Activated CD4-positive, alpha-beta T cell treated with anti-CD3 and anti-CD28 coated beads, Interleukin-2, amount 50 U/mL, for 48 hours (primary cell): ENCODE measurements at regions not wholly inside any gene's neighbourhood (a gene's known extent, or its start where the extent isn't known, plus 50 kb on each side); places are given as distances from the start of the nearest gene placed in this dataset.
"Not testable (repeated sequence)": the region's sequence is repeated elsewhere in the genome, so short reads cannot be mapped to it uniquely, and the experiment has no call there.

Experiments
- DNase-seq, 2 experiments: peaks; one replicate each; pipeline ENCODE4 v3.0.0-alpha.2; 2020

GRCh38 chr11:130551388-130551787 lies 102.9 kb downstream of the ADAMTS15 start:
- no peak for DNase-seq

DNA sequence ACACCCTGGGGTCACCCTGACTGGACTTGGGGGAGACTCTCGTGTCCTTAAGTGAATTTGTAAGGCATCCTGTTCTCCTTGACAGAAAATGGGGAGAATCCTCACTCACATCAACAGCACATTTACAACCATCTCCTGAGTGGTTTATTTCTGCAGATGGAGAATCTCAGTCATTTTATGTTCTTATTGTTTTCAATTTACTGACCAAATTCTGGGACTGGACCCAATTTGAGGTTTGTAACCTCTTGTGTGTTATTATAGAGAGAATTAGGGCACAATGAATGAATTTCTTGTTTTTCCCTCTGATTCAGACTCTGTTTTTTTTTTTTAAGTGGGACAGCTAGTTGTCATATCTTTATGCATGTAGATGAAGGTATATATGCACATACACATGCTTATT lies 104.9 kb downstream of the ADAMTS15 start:
- DNase-seq: no peak

DNA sequence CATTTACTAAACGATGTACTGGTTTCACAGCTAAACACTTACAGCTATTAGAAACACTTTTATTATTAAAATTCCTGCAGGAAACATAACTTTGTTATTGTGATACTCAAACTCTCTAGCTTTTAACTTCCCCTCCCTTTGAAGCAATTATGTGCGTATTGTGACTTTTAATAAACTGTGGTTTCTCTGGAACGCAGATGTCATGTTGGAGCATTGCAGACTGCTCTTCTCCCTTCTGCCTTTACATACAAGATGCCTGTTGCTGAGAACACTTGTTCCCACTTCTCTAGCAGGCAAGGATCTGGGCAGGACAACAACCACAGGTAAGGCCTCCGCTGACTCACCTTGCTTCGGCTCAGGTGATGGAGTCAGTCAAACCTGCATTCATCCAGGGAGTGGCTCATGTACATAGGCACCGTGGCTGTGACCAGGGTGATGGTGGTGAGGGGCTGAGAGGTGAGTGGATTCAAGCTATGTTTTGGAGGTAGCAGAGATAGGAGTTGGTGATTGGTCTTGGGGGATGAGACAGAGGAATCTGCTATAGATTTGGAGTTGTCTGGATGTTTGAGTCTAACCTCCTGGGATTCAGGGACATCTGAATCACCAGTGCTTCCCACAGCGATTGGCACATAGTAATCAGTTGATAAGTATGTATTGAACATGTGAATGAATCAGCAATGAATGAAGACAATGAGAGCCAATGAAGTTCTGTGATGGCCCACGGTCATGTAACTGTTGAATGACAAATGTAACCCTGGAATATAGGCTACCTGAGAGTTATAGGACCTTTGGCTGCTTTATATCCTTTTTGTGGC lies 106.0 kb downstream of the ADAMTS15 start:
- DNase-seq: no peak

GRCh38 chr11:130555251-130555841 lies 106.9 kb downstream of the ADAMTS15 start:
- no peak for DNase-seq

DNA sequence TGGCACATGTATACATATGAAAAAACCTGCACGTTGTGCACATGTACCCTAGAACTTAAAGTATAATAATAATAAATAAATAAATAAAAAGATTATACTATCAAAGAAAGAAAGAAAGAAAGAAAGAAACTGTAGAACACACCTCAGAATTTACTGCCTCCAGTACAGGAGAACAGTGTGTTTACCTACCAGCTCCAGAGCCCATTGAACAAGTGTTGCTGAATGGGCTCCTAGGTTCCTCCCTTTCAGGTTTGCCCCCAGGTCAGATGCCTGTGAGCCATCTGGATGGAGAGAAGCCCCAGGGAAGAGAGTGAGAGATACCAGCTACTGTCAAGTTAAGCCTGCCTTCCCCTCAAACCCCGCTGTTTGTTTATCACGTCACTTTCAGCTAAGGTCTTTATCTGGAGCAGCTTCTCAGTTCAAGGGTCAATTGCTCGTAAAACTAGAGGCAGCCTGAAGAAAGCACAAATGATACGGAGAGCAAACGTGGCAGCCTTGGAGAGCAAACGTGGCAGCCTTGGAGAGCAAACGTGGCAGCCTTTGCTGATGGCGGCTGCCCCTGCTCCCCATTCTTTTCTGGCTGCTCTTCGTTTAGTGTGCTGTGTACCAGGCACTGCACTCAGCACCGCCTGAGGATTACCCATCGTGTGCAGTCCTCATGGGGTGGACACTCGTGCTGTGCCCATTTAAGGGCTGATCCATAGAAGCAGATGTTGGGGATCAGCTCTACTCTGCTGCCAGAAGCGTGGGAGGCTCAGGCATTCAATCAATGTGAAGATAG lies 111.7 kb downstream of the ADAMTS15 start:
- no peak for DNase-seq

DNA sequence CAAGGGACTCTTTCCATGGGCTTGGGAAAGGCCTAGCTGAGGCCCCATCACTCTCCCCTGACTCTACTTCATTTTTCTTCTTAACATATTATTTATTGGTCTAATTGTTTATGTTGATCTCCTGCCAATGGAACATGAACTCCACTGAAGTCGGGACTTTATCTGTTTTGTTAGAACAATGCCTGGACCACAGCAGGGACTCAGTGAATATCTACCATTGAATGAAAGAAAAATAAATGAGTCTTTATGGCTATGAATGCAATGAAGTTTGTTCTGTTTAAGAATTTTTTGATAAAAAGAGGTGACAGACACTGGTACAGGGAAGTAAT lies 112.3 kb downstream of the ADAMTS15 start:
- no peak for DNase-seq

DNA sequence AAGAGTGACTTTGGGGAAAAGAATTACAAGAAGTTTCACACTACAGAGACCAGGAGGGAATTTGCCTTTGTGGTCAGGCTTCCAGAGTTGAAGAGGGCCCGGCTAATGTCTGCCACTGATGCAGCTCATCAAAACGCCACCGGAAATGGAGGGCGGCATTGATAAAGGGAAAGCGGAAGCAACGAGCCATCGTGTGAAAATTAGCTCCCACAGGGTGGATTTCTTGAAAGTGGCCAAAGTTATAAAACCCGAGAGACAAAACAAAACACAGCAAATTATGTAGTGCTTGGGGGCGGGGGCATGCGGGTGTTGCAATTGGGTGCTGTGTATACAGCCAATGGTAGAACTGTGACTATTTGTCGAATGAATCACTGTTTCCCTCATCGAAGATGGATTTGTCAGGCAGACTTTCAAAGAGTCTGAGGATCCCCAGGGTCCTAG lies 113.0 kb downstream of the ADAMTS15 start:
- no peak for DNase-seq

- no peak for DNase-seq
Observed at GRCh38 chr11:130562549-130562948, 114.1 kb downstream of the ADAMTS15 start.

GRCh38 chr11:130566360-130566759 lies 117.9 kb downstream of the ADAMTS15 start:
- not testable (repeated sequence) for DNase-seq

DNA sequence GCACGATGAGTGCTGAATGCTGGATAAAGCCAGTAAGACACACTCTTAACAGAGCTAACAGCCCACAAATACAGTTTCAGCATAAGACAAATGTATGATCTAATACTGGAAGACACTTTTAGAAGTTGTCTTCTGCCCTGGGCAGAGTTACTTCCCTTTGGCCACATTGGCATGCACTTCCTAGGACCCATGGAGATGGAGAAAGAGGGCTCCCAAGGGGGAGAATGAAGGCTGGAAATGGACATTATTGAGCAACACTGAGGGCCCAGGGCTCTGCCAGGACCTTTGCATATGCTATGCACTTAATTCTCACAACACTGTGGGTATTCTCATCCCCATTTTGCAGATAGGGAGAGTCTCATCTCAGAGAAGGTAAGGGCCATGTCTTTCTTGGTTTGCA lies 123.1 kb downstream of the ADAMTS15 start:
- DNase-seq: no peak

DNA sequence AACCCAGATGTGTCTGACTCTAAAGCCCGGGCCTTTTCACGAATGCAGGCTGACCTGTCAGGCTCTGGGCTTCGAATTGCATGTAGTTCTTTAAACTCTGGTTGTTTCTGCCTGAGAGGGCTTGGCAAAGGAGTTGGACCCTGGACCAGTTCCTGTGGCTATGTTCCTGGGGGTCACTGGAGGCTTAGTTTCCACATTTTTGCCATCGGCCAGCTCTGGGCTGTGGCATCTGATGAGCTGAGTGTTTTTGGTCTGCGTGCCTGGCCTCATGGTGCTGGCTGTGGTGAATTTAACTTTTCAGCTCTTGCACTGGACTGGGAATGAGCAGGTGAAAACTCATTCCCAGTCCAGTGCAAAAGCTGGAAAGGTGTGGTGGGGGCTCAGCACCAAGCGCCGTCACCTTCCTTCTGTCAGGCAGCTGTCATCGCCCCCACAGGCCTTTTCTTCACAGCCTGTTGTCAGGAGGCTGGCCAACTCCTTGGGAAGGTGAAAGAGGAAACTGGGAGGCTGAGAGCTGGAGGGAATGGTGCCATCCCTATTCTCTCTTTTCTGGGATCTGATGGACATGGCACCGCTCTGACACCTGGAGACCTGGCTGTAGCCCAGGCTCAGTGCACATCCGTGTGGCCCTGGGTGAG lies 123.6 kb downstream of the ADAMTS15 start:
- DNase-seq: no peak

- no peak for DNase-seq
Observed at GRCh38 chr11:130573767-130574166, 125.3 kb downstream of the ADAMTS15 start.

DNA sequence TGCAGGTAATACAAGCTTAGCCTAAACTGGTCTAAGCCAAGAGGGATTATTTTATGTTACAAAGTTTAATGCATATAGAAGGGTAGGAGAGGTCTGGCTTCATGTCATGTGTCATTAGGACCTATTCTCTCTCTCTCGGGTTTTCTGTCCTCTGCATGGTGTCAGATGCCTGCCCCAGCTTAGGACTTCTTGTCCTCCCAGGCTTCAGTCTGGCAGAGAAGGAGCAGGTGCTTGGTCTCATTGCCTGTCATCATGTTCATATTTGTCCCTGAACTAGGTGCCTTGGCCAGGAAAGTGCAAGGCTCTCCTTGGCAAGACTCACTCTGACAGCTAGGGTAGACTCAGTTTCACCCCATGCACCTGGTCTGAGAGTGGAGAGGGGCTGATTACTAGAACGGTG lies 126.3 kb downstream of the ADAMTS15 start:
- no peak for DNase-seq

DNA sequence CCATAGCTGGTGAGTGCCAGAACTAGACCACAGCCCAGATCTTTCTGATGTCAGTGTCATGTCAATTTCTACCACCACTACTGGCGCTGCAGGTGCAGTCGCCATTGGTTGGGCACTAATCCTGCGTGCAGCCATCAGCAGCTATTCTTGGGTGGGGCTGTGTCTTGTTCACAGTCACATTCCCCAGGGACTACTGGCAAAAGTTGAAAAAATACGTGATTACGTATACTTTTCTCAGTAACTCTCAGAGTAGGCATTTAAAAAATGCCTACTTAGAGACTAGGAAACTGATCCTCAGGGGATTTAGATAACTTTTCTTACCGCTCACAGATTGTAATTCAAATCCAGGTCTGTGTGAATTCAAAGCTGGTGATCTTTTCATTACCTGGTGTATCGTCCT lies 127.7 kb downstream of the ADAMTS15 start:
- DNase-seq: no peak

- DNase-seq: no peak
Observed at GRCh38 chr11:130578738-130579368, 130.4 kb downstream of the ADAMTS15 start.

DNA sequence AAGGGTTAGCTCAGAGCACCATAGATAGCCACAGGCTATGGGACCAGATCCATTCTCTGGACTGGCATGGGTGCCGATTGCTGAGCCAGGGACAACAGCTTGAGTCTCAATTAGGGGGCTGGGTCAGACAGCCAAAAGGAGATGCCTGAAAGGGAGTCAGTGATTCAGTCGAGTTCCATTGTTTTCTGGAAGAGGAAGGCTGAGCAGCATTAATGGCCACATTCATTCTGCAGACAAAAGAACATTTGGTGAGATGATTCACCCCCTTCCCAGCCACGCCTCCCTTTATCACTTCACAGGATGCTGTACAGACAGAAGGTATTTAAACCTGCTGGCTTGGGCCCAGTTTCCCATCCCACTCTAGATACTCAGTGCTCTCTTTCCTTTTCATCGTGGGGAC lies 131.9 kb downstream of the ADAMTS15 start:
- DNase-seq: no peak

GRCh38 chr11:130580891-130581492 lies 132.5 kb downstream of the ADAMTS15 start:
- DNase-seq: no peak

GRCh38 chr11:130581646-130582045 lies 133.2 kb downstream of the ADAMTS15 start:
- no peak for DNase-seq

DNA sequence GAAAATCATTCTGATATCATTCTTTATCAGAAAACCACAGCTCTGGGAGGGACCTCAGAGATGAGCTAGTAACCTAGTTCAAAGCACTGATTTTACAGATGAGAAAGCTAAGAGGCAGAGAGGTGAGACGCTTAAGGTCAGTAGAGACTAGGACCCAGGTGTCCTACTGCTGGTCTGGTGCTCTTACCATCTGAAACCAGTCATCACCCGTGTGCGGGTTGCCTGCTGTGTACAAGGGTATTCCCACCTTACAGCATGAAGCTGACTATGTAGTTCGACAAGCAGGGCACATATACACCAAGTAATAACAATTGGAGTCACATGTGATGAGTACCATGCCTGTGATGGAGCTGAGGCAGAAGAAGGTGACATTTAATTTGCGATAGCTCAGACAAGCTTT lies 133.7 kb downstream of the ADAMTS15 start:
- DNase-seq: no peak

DNA sequence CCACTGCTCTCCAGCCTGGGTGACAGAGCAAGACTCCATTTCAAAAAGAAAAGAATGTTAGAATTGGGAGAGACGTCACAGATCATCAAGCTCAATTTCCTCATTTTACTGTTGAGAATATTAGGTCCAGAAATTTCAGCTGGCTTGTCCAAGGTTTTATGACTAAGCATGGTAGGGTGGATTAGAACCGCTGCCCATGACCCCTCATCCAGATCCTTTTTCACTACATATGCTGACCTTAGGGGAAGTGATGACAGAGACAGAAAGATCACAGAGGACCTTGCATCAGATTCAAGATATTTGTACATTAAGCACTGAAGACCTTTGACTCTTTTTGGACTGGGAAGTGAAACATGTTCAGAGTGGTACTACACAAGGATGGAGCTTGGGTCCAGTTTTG lies 134.5 kb downstream of the ADAMTS15 start:
- DNase-seq: no peak

DNA sequence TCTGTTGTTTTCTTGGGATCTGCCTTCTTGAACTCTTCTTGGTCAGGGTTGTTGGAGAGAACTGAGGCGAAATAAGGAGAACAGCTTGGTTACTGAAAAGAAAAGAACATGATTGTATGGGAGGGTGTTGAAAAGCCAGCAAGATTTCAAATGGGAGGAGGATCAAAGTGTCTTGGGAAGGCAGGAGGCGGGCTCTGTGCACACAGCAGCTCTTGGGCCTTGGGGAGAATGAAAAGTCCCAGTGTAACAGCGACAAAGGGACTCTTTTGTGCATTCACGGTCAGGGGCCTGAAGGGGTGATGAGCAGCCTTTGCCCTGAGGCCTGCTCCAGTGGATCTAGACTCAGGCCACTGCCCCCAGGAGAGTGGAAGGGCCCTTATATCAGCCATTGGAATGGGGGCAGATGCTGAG lies 135.4 kb downstream of the ADAMTS15 start:
- no peak for DNase-seq

DNA sequence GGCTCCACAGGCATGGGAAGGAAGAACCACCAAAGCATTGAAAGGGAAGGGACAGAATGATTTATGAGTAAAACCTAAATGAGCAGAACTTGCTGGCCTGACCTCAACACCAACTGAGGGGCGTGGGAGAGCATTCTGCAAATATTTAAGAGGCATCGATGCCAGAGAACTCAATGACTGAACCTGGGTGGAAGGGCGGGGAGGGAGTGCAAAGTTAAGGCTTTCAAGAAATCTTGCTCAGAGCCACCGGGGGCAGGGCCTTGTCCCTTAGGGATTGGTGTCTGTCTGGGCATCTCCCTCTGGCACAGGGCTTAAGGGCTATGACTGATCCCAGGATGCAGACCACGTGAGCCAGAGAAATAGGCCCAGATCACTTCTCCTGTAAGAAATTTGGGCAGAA lies 137.1 kb downstream of the ADAMTS15 start:
- DNase-seq: no peak

DNA sequence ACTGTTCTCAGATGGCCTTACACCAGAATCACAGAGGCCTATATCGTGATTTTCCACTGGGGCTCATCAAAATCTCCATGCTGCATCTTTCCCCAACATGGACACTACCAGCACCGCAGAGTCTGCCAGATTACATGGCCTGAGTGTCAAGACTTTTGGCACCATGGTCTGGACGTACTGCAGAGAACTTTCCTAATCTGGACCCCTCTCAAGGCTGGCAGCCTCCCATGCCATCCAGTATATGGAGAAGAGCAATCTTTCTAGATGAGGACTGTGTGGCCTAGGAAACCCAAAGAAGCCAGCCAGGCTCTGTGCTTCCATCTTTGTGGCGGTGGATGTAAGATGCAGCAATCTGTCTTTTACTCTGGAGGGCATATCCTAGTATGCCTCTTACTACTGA lies 139.2 kb downstream of the ADAMTS15 start:
- no peak for DNase-seq
